IMR-90 (cell line): ENCODE measurements at regions not wholly inside any gene's neighbourhood (a gene's known extent, or its start where the extent isn't known, plus 50 kb on each side); places are given as distances from the start of the nearest gene placed in this dataset.

Source experiments
- ATAC-seq: fragments of 200-7000 bp; cut with Tn5 transposase; 2 replicates; pipeline ENCODE4 v1.9.1; 2020; ENCODE audit warnings: low read depth, mild to moderate bottlenecking, moderate library complexity
- BruUV-seq: library from RNA; stranded (reverse); fragments of 400-500 nt; replicated peaks from 2 replicates; lab custom pipeline; 2021; lab: Mats Ljungman, UMichigan
- CTCF ChIA-PET: fragments of 300-600 bp; formaldehyde crosslinking; extraction: SDS; loops from one replicate; lab custom pipeline; 2021; ENCODE audit warnings: antibody characterized with exemption; lab: Yijun Ruan, JAX
- POLR2A ChIA-PET: fragments of 300-600 bp; sonication (Branson Sonifier 250); formaldehyde crosslinking; loops from one replicate; lab custom pipeline; 2022; ENCODE audit warnings: antibody characterized with exemption; ENCODE audit not compliant: unreplicated experiment; lab: Charles Lee
- DNase-seq: peaks from one replicate; pipeline ENCODE4 v3.0.0; 2013
- H2AFZ ChIP-seq: replicated peaks from 2 replicates; pipeline ENCODE3; 2013; ENCODE audit warnings: low read length, mild to moderate bottlenecking; ENCODE audit not compliant: poor library complexity
- H2AK5ac ChIP-seq: 2 replicates; pipeline ENCODE4 v1.6.1; 2013; ENCODE audit warnings: low read depth, low read length, inconsistent platforms
- H2AK9ac ChIP-seq: replicated peaks from 2 replicates; pipeline ENCODE3; 2013; ENCODE audit warnings: mild to moderate bottlenecking, low read depth, low read length, moderate library complexity; ENCODE audit not compliant: poor library complexity
- H2BK120ac ChIP-seq: 2 replicates; pipeline ENCODE4 v1.6.1; 2013; ENCODE audit warnings: low read depth, low read length, inconsistent platforms
- H2BK15ac ChIP-seq: 3 replicates; pipeline ENCODE4 v1.6.1; 2013; ENCODE audit warnings: low read depth, low read length, inconsistent platforms
- H2BK20ac ChIP-seq: 2 replicates; pipeline ENCODE4 v1.6.1; 2013; ENCODE audit warnings: low read depth, mild to moderate bottlenecking, inconsistent platforms, low read length, moderate library complexity
- H2BK5ac ChIP-seq: 2 replicates; pipeline ENCODE4 v1.6.1; 2013; ENCODE audit warnings: mild to moderate bottlenecking, low read depth, low read length, inconsistent platforms; ENCODE audit not compliant: poor library complexity, severe bottlenecking
- H3K14ac ChIP-seq: replicated peaks from 2 replicates; pipeline ENCODE4 v1.6.1; 2013; ENCODE audit warnings: low read depth, low read length, inconsistent platforms
- H3K18ac ChIP-seq: 2 replicates; pipeline ENCODE4 v1.6.1; 2013; ENCODE audit warnings: low read depth, low read length, control low read depth
- H3K23ac ChIP-seq: 2 replicates; pipeline ENCODE4 v1.6.1; 2013; ENCODE audit warnings: low read depth, low read length, inconsistent platforms
- H3K27ac ChIP-seq: 2 replicates; pipeline ENCODE4 v1.5.1; 2013; ENCODE audit warnings: mild to moderate bottlenecking, control low read depth, low read length; ENCODE audit not compliant: insufficient read depth
- H3K27me3 ChIP-seq: 2 replicates; pipeline ENCODE4 v1.6.1; 2013; ENCODE audit warnings: low read length; ENCODE audit not compliant: control insufficient read depth, insufficient read depth
- H3K36me3 ChIP-seq: 2 replicates; pipeline ENCODE4 v1.6.1; 2013; ENCODE audit warnings: low read length, mixed read lengths; ENCODE audit not compliant: control insufficient read depth, insufficient read depth
- H3K4ac ChIP-seq: 2 replicates; pipeline ENCODE4 v1.6.1; 2013; ENCODE audit warnings: low read depth, low read length, inconsistent platforms
- H3K4me1 ChIP-seq: 2 replicates; pipeline ENCODE4 v1.6.1; 2013; ENCODE audit warnings: low read length, mixed read lengths; ENCODE audit not compliant: control insufficient read depth, insufficient read depth
- H3K4me2 ChIP-seq: 2 replicates; pipeline ENCODE4 v1.6.1; 2013; ENCODE audit warnings: low read depth, mild to moderate bottlenecking, control low read depth, low read length, moderate library complexity
- H3K4me3 ChIP-seq: 2 replicates; pipeline ENCODE4 v1.5.1; 2013; ENCODE audit warnings: low read depth, mild to moderate bottlenecking, control low read depth, low read length, moderate library complexity; ENCODE audit not compliant: insufficient read depth
- H3K56ac ChIP-seq: 2 replicates; pipeline ENCODE4 v1.6.1; 2013; ENCODE audit warnings: low read length, inconsistent platforms; ENCODE audit not compliant: insufficient read depth; ENCODE audit errors: extremely low read depth
- H3K79me1 ChIP-seq, 2 experiments: 2 replicates each; pipeline ENCODE4 v1.6.1; 2013; ENCODE audit warnings: low read length in 2 of 2, inconsistent platforms in 1 of 2, low read depth in 1 of 2
- H3K9ac ChIP-seq: 2 replicates; pipeline ENCODE4 v1.6.1; 2013; ENCODE audit warnings: low read depth, low read length, control low read depth
- H3K9me1 ChIP-seq: 2 replicates; pipeline ENCODE4 v1.6.1; 2013; ENCODE audit warnings: low read length, inconsistent platforms; ENCODE audit not compliant: insufficient read depth
- H3K9me3 ChIP-seq: 2 replicates; pipeline ENCODE4 v1.6.1; 2013; ENCODE audit warnings: low read length; ENCODE audit not compliant: control insufficient read depth, insufficient read depth
- H4K20me1 ChIP-seq: 2 replicates; pipeline ENCODE4 v1.6.1; 2013; ENCODE audit warnings: low read length, inconsistent platforms; ENCODE audit not compliant: insufficient read depth
- H4K5ac ChIP-seq: 2 replicates; pipeline ENCODE4 v1.6.1; 2013; ENCODE audit warnings: mild to moderate bottlenecking, low read depth, low read length, control low read depth
- H4K8ac ChIP-seq, 2 experiments: 2 replicates each; pipeline ENCODE4 v1.6.1; 2013; ENCODE audit warnings: low read depth in 2 of 2, low read length in 2 of 2, control low read depth in 1 of 2, inconsistent platforms in 1 of 2
- H4K91ac ChIP-seq: 2 replicates; pipeline ENCODE4 v1.6.1; 2013; ENCODE audit warnings: low read depth, low read length, inconsistent platforms; ENCODE audit not compliant: insufficient read depth
- BHLHE40 ChIP-seq: fragments of 150-350 bp; IDR thresholded peaks from 2 replicates; pipeline ENCODE4 v1.6.1; 2016; ENCODE audit warnings: mild to moderate bottlenecking, low read depth, low read length
- CEBPB ChIP-seq: IDR thresholded peaks from 2 replicates; pipeline ENCODE4 v1.6.1; 2012; ENCODE audit warnings: low read depth, low read length, improper control_type of control experiment
- CHD1 ChIP-seq: IDR thresholded peaks from 2 replicates; pipeline ENCODE4 v1.6.1; 2012; ENCODE audit warnings: low read depth, low read length, improper control_type of control experiment
- ELK1 ChIP-seq: fragments of 150-350 bp; IDR thresholded peaks from 2 replicates; pipeline ENCODE4 v1.6.1; 2016; ENCODE audit warnings: low read depth, mild to moderate bottlenecking, low read length, moderate library complexity, borderline replicate concordance
- FOS ChIP-seq: fragments of 150-350 bp; IDR thresholded peaks from 2 replicates; pipeline ENCODE4 v1.6.1; 2016; ENCODE audit warnings: low read depth, low read length
- MAZ ChIP-seq: IDR thresholded peaks from 2 replicates; pipeline ENCODE4 v1.6.1; 2012; ENCODE audit warnings: low read depth, mild to moderate bottlenecking, low read length, improper control_type of control experiment, moderate library complexity, borderline replicate concordance
- NFE2L2 ChIP-seq: fragments of 150-350 bp; IDR thresholded peaks from 2 replicates; pipeline ENCODE4 v1.6.1; 2016; ENCODE audit warnings: low read depth, mild to moderate bottlenecking, low read length
- POLR2A ChIP-seq: IDR thresholded peaks from 2 replicates; pipeline ENCODE4 v1.6.1; 2012; ENCODE audit warnings: mild to moderate bottlenecking, low read depth, low read length
- RAD21 ChIP-seq: IDR thresholded peaks from 2 replicates; pipeline ENCODE4 v1.6.1; 2012; ENCODE audit warnings: low read length, improper control_type of control experiment
- RCOR1 ChIP-seq: IDR thresholded peaks from 2 replicates; pipeline ENCODE4 v1.6.1; 2012; ENCODE audit warnings: mild to moderate bottlenecking, low read length, improper control_type of control experiment; ENCODE audit not compliant: insufficient replicate concordance
- RFX5 ChIP-seq: IDR thresholded peaks from 2 replicates; pipeline ENCODE4 v1.8.0; 2012; ENCODE audit warnings: low read depth, mild to moderate bottlenecking, low read length, moderate library complexity
- SMC3 ChIP-seq: fragments of 150-350 bp; IDR thresholded peaks from 2 replicates; pipeline ENCODE4 v1.6.1; 2016; ENCODE audit warnings: low read depth, mild to moderate bottlenecking, antibody characterized with exemption, low read length, moderate library complexity
- USF2 ChIP-seq: fragments of 150-350 bp; IDR thresholded peaks from 2 replicates; pipeline ENCODE4 v1.6.1; 2017; ENCODE audit warnings: mild to moderate bottlenecking, antibody characterized with exemption, low read length, low read depth
- dilution Hi-C: fragments of 300-500 bp; cut with HindIII; formaldehyde crosslinking; loops from one replicate; pipeline ENCODE4 v1.14.3; 2018; ENCODE audit warnings: low sequenced_read_pairs; ENCODE audit not compliant: unreplicated experiment
- in situ Hi-C: fragments of 300-500 bp; cut with MboI; formaldehyde crosslinking; loops from 3 replicates; pipeline ENCODE4 v1.14.3; 2019; ENCODE audit warnings: low sequenced_read_pairs, inconsistent platforms, mixed read lengths
- intact Hi-C: fragments of 100-400 bp; cut with micrococcal nuclease; formaldehyde crosslinking; loops from 2 replicates; pipeline ENCODE4 v1.10.0; 2022

- H4K5ac ChIP-seq: no peak overlapping the region
- CTCF ChIA-PET: interaction anchor here (0.7 kb wide), 1 partner anchor 22 kb away, joined by 3 read pairs; no protein-coding TSS in a partner anchor
- H3K4me3 ChIP-seq: no peak overlapping the region
- no peak overlapping the region for H2BK120ac ChIP-seq
- in situ Hi-C loops: no loop called here
- BruUV-seq: no TSS peak
- no peak overlapping the region for H2BK20ac ChIP-seq
- no peak overlapping the region for H3K27ac ChIP-seq
- H3K36me3 ChIP-seq: no peaks in the 10 kb centered on the region
- no peaks in the 10 kb centered on the region for H3K79me1 ChIP-seq
- H4K20me1 ChIP-seq: no peaks in the 10 kb centered on the region
- H2AK9ac ChIP-seq: no peak overlapping the region
- H3K9me1 ChIP-seq: no peaks in the 10 kb centered on the region
- POLR2A ChIA-PET: no interaction called here
- DNase-seq: no peak
- H2AFZ ChIP-seq: no peak overlapping the region
- no peak overlapping the region for H3K4me2 ChIP-seq
- H3K9ac ChIP-seq: no peak overlapping the region
- H3K56ac ChIP-seq: no peak overlapping the region
- no peak overlapping the region for H3K14ac ChIP-seq
- H3K27me3 ChIP-seq: no peaks in the 10 kb centered on the region
- H3K23ac ChIP-seq: no peak overlapping the region
- no peak overlapping the region for H3K4ac ChIP-seq
- no peak overlapping the region for H2BK5ac ChIP-seq
- no peaks in the 10 kb centered on the region for H3K4me1 ChIP-seq
- no peak overlapping the region for H2BK15ac ChIP-seq
- H4K91ac ChIP-seq: no peak overlapping the region
- ATAC-seq: no peak
- no peak overlapping the region for H3K18ac ChIP-seq
- H4K8ac ChIP-seq: no peak overlapping the region
- H2AK5ac ChIP-seq: no peak overlapping the region
- TF ChIP-seq CHD1 (no peak), NFE2L2 (no peak), RAD21 (no peak), RFX5 (no peak), SMC3 (no peak), RCOR1 (no peak), USF2 (no peak), POLR2A (no peak), CEBPB (no peak), BHLHE40 (no peak), MAZ (no peak), ELK1 (no peak), FOS (no peak)
- H3K9me3 ChIP-seq: no peaks in the 10 kb centered on the region
- intact Hi-C loops: no loop called here
- dilution Hi-C loops: no loop called here
Measured at GRCh38 chr1:168911370-168911769, 182.4 kb upstream of the DPT start.
